CD4-positive, alpha-beta T cell treated with Interleukin-6 for 4 hours (primary cell): ENCODE measurements at regions not wholly inside any gene's neighbourhood (a gene's known extent, or its start where the extent isn't known, plus 50 kb on each side); places are given as distances from the start of the nearest gene placed in this dataset.
"Not testable (repeated sequence)": the region's sequence is repeated elsewhere in the genome, so short reads cannot be mapped to it uniquely, and the experiment has no call there.

Experiments used
- DNase-seq: peaks from one replicate; pipeline ENCODE4 v3.0.0-alpha.2; 2020; ENCODE audit warnings: mixed read lengths

- no peak for DNase-seq
These were observed 157.3 kb upstream of the EPB41L4A start for GRCh38 chr5:112576298-112576925.

- DNase-seq, result no peak
These were observed 158.0 kb upstream of the APC start for GRCh38 chr5:112579599-112580170.

GRCh38 chr5:112581811-112582320 lies 155.8 kb upstream of the APC start:
- no peak for DNase-seq

GRCh38 chr5:112583166-112583565 lies 154.5 kb upstream of the APC start:
- no peak for DNase-seq

GRCh38 chr5:112584781-112585180 lies 152.9 kb upstream of the APC start:
- DNase-seq, result no peak

GRCh38 chr5:112586596-112587062 lies 151.1 kb upstream of the APC start:
- DNase-seq, result no peak

GRCh38 chr5:112590858-112591257 lies 146.8 kb upstream of the APC start:
- not testable (repeated sequence) for DNase-seq

GRCh38 chr5:112594095-112594850 lies 143.4 kb upstream of the APC start:
- no peak for DNase-seq

- no peak for DNase-seq
These were observed 142.7 kb upstream of the APC start for GRCh38 chr5:112594941-112595340.

GRCh38 chr5:112597831-112598230 lies 139.9 kb upstream of the APC start:
- no peak for DNase-seq

GRCh38 chr5:112600510-112600909 lies 137.2 kb upstream of the APC start:
- not testable (repeated sequence) for DNase-seq

GRCh38 chr5:112604732-112605630 lies 132.7 kb upstream of the APC start:
- no peak for DNase-seq

- no peak for DNase-seq
These were observed 128.7 kb upstream of the APC start for GRCh38 chr5:112608975-112609374.

GRCh38 chr5:112612663-112613062 lies 125.0 kb upstream of the APC start:
- DNase-seq, result no peak

- no peak for DNase-seq
These were observed 123.4 kb upstream of the APC start for GRCh38 chr5:112614285-112614684.

GRCh38 chr5:112614986-112615385 lies 122.7 kb upstream of the APC start:
- no peak for DNase-seq

GRCh38 chr5:112616812-112617547 lies 120.7 kb upstream of the APC start:
- DNase-seq, result no peak

- DNase-seq, result no peak
These were observed 112.4 kb upstream of the APC start for GRCh38 chr5:112625246-112625645.

GRCh38 chr5:112625689-112626438 lies 111.8 kb upstream of the APC start:
- DNase-seq, result no peak

- no peak for DNase-seq
These were observed 111.0 kb upstream of the APC start for GRCh38 chr5:112626715-112627114.
